ENCODE measurements at regions not wholly inside any gene's neighbourhood (a gene's known extent, or its start where the extent isn't known, plus 50 kb on each side); places are given as distances from the start of the nearest gene placed in this dataset.

- H3K27me3 ChIP-seq (ENCODE audit: control insufficient read depth, insufficient read depth, low read length) = no peaks in the 10 kb centered on the region
- no peak for DNase-seq
- H3K36me3 ChIP-seq (replicated peaks; ENCODE audit: control insufficient read depth, insufficient read depth, low read length) = no peaks in the 10 kb centered on the region
- H3K4me3 ChIP-seq (ENCODE audit: insufficient read depth, low read depth, low read length) = no peak overlapping the region
Measured at GRCh38 chr11:122214080-122214479, 98.1 kb upstream of the BLID start.

- DNase-seq = no peak
- Histone ChIP-seq H3K36me3 (replicated peaks; ENCODE audit: control insufficient read depth, insufficient read depth, low read length) (no peaks in the 10 kb centered on the region), H3K4me3 (ENCODE audit: insufficient read depth, low read depth, low read length) (no peak overlapping the region), H3K27me3 (ENCODE audit: control insufficient read depth, insufficient read depth, low read length) (no peaks in the 10 kb centered on the region)
Measured at GRCh38 chr11:122213171-122213570, 97.2 kb upstream of the BLID start.

- Histone ChIP-seq H3K36me3 (replicated peaks; ENCODE audit: control insufficient read depth, insufficient read depth, low read length) (no peaks in the 10 kb centered on the region), H3K27me3 (ENCODE audit: control insufficient read depth, insufficient read depth, low read length) (no peaks in the 10 kb centered on the region), H3K4me3 (ENCODE audit: insufficient read depth, low read depth, low read length) (no peak overlapping the region)
- DNase-seq = no peak
Measured at GRCh38 chr11:122210367-122210997, 94.5 kb upstream of the BLID start.

- H3K4me3 ChIP-seq (ENCODE audit: insufficient read depth, low read depth, low read length) = no peak overlapping the region
- no peaks in the 10 kb centered on the region for H3K27me3 ChIP-seq (ENCODE audit: control insufficient read depth, insufficient read depth, low read length)
- no peaks in the 10 kb centered on the region for H3K36me3 ChIP-seq (replicated peaks; ENCODE audit: control insufficient read depth, insufficient read depth, low read length)
- DNase-seq = no peak
Measured at GRCh38 chr11:122209619-122210366, 93.8 kb upstream of the BLID start.

- Histone ChIP-seq H3K36me3 (replicated peaks; ENCODE audit: control insufficient read depth, insufficient read depth, low read length) (no peaks in the 10 kb centered on the region), H3K27me3 (ENCODE audit: control insufficient read depth, insufficient read depth, low read length) (no peaks in the 10 kb centered on the region), H3K4me3 (ENCODE audit: insufficient read depth, low read depth, low read length) (no peak overlapping the region)
- no peak for DNase-seq
Measured at GRCh38 chr11:122207921-122208764, 92.1 kb upstream of the BLID start.

GRCh38 chr11:122207505-122207904 lies 91.5 kb upstream of the BLID start:
- H3K36me3 ChIP-seq (replicated peaks; ENCODE audit: control insufficient read depth, insufficient read depth, low read length) = no peaks in the 10 kb centered on the region
- DNase-seq = no peak
- H3K4me3 ChIP-seq (ENCODE audit: insufficient read depth, low read depth, low read length) = no peak overlapping the region
- no peaks in the 10 kb centered on the region for H3K27me3 ChIP-seq (ENCODE audit: control insufficient read depth, insufficient read depth, low read length)

GRCh38 chr11:122205036-122205435 lies 89.0 kb upstream of the BLID start:
- DNase-seq = no peak
- peaks cover 3% of the 10 kb centered on the region; the same call in 1 of the 2 replicates for H3K27me3 ChIP-seq (ENCODE audit: control insufficient read depth, insufficient read depth, low read length)
- no peaks in the 10 kb centered on the region for H3K36me3 ChIP-seq (replicated peaks; ENCODE audit: control insufficient read depth, insufficient read depth, low read length)
- H3K4me3 ChIP-seq (ENCODE audit: insufficient read depth, low read depth, low read length) = no peak overlapping the region

GRCh38 chr11:122204206-122204605 lies 88.2 kb upstream of the BLID start:
- Histone ChIP-seq H3K27me3 (ENCODE audit: control insufficient read depth, insufficient read depth, low read length) (peaks cover 3% of the 10 kb centered on the region; the same call in 1 of the 2 replicates), H3K4me3 (ENCODE audit: insufficient read depth, low read depth, low read length) (no peak overlapping the region), H3K36me3 (replicated peaks; ENCODE audit: control insufficient read depth, insufficient read depth, low read length) (no peaks in the 10 kb centered on the region)
- no peak for DNase-seq

- no peak overlapping the region for H3K4me3 ChIP-seq (ENCODE audit: insufficient read depth, low read depth, low read length)
- no peaks in the 10 kb centered on the region for H3K36me3 ChIP-seq (replicated peaks; ENCODE audit: control insufficient read depth, insufficient read depth, low read length)
- peak; percentile 81 for DNase-seq
- H3K27me3 ChIP-seq (ENCODE audit: control insufficient read depth, insufficient read depth, low read length) = peaks cover 3% of the 10 kb centered on the region; the same call in 1 of the 2 replicates
Measured at GRCh38 chr11:122202951-122203456, 87.0 kb upstream of the BLID start.

GRCh38 chr11:122202161-122202950 lies 86.3 kb upstream of the BLID start:
- peaks cover 3% of the 10 kb centered on the region; the same call in 1 of the 2 replicates for H3K27me3 ChIP-seq (ENCODE audit: control insufficient read depth, insufficient read depth, low read length)
- H3K4me3 ChIP-seq (ENCODE audit: insufficient read depth, low read depth, low read length) = no peak overlapping the region; the same call in 1 of the 2 replicates
- H3K36me3 ChIP-seq (replicated peaks; ENCODE audit: control insufficient read depth, insufficient read depth, low read length) = no peaks in the 10 kb centered on the region
- no peak for DNase-seq

- H3K27me3 ChIP-seq (ENCODE audit: control insufficient read depth, insufficient read depth, low read length) = peaks cover 3% of the 10 kb centered on the region; the same call in 1 of the 2 replicates
- H3K4me3 ChIP-seq (ENCODE audit: insufficient read depth, low read depth, low read length) = no peak overlapping the region
- no peaks in the 10 kb centered on the region for H3K36me3 ChIP-seq (replicated peaks; ENCODE audit: control insufficient read depth, insufficient read depth, low read length)
- DNase-seq = no peak
Measured at GRCh38 chr11:122201106-122201505, 85.1 kb upstream of the BLID start.

GRCh38 chr11:122199661-122200060 lies 83.6 kb upstream of the BLID start:
- no peak overlapping the region for H3K4me3 ChIP-seq (ENCODE audit: insufficient read depth, low read depth, low read length)
- no peaks in the 10 kb centered on the region for H3K36me3 ChIP-seq (replicated peaks; ENCODE audit: control insufficient read depth, insufficient read depth, low read length)
- DNase-seq = no peak
- peaks cover 3% of the 10 kb centered on the region; the same call in 1 of the 2 replicates for H3K27me3 ChIP-seq (ENCODE audit: control insufficient read depth, insufficient read depth, low read length)

GRCh38 chr11:122198291-122198983 lies 82.4 kb upstream of the BLID start:
- no peak overlapping the region for H3K4me3 ChIP-seq (ENCODE audit: insufficient read depth, low read depth, low read length)
- DNase-seq = no peak
- peaks cover 3% of the 10 kb centered on the region; the same call in 1 of the 2 replicates for H3K27me3 ChIP-seq (ENCODE audit: control insufficient read depth, insufficient read depth, low read length)
- H3K36me3 ChIP-seq (replicated peaks; ENCODE audit: control insufficient read depth, insufficient read depth, low read length) = no peaks in the 10 kb centered on the region
